Astrocyte of the cerebellum (primary cell): ENCODE measurements at regions not wholly inside any gene's neighbourhood (a gene's known extent, or its start where the extent isn't known, plus 50 kb on each side); places are given as distances from the start of the nearest gene placed in this dataset.

Experiments used
- DNase-seq: peaks from one replicate; pipeline ENCODE4 v3.0.0-alpha.2; 2011; ENCODE audit warnings: low read depth
- H3K4me3 ChIP-seq: 2 replicates; pipeline ENCODE4 v1.5.1; 2011; ENCODE audit warnings: mild to moderate bottlenecking, low read depth, low read length, moderate library complexity
- CTCF ChIP-seq: IDR thresholded peaks from 2 replicates; pipeline ENCODE4 v1.5.1; 2012; ENCODE audit warnings: low read length, low read depth, moderate library complexity, mild to moderate bottlenecking; ENCODE audit errors: missing control alignments
- in situ Hi-C: cut with HindIII; loops from 2 replicates; pipeline ENCODE4 v1.10.0; 2017; ENCODE audit warnings: low sequenced_read_pairs

- in situ Hi-C loops: no loop called here
- no peak overlapping the region for H3K4me3 ChIP-seq
- no peak for TF ChIP-seq CTCF
- DNase-seq: no peak
Observed at GRCh38 chr20:54763366-54763765, 288.0 kb downstream of the DOK5 start.

GRCh38 chr20:54759589-54759988, 284.2 kb downstream of the DOK5 start:
- in situ Hi-C loops: no loop called here
- TF ChIP-seq CTCF: no peak
- no peak for DNase-seq
- no peak overlapping the region for H3K4me3 ChIP-seq

- in situ Hi-C loops: no loop called here
- TF ChIP-seq CTCF: no peak
- no peak overlapping the region for H3K4me3 ChIP-seq
- no peak for DNase-seq
Observed at GRCh38 chr20:54746796-54747195, 271.4 kb downstream of the DOK5 start.

GRCh38 chr20:54745780-54746179, 270.4 kb downstream of the DOK5 start:
- in situ Hi-C loops: no loop called here
- DNase-seq: no peak
- H3K4me3 ChIP-seq: no peak overlapping the region
- TF ChIP-seq CTCF: no peak

- in situ Hi-C loops: no loop called here
- TF ChIP-seq CTCF: no peak
- DNase-seq: no peak
- no peak overlapping the region for H3K4me3 ChIP-seq
Observed at GRCh38 chr20:54744097-54744496, 268.7 kb downstream of the DOK5 start.

GRCh38 chr20:54742193-54742592, 266.8 kb downstream of the DOK5 start:
- no peak overlapping the region for H3K4me3 ChIP-seq
- TF ChIP-seq CTCF: no peak
- in situ Hi-C loops: no loop called here
- no peak for DNase-seq

- in situ Hi-C loops: no loop called here
- no peak for DNase-seq
- no peak for TF ChIP-seq CTCF
- H3K4me3 ChIP-seq: no peak overlapping the region
Observed at GRCh38 chr20:54736421-54736820, 261.0 kb downstream of the DOK5 start.
